ENCODE measurements at regions not wholly inside any gene's neighbourhood (a gene's known extent, or its start where the extent isn't known, plus 50 kb on each side); places are given as distances from the start of the nearest gene placed in this dataset.
"Not testable (repeated sequence)": the region's sequence is repeated elsewhere in the genome, so short reads cannot be mapped to it uniquely, and the experiment has no call there.

- not testable (repeated sequence) for TF ChIP-seq EZH2phosphoT487 (conservative IDR thresholded peaks at IDR 0.05; ENCODE audit: low read length); CTCF (IDR thresholded peaks at IDR 0.05; ENCODE audit: insufficient read depth, low read length, poor library complexity, severe bottlenecking)
Measured at GRCh38 chr9:104316201-104317009, 187.7 kb upstream of the OR13F1 start.

Measured in SU-DHL-6 (cell line).